HUES48 (cell line): ENCODE measurements at regions not wholly inside any gene's neighbourhood (a gene's known extent, or its start where the extent isn't known, plus 50 kb on each side); places are given as distances from the start of the nearest gene placed in this dataset.
"Not testable (repeated sequence)": the region's sequence is repeated elsewhere in the genome, so short reads cannot be mapped to it uniquely, and the experiment has no call there.

Experiments used
- H3K27ac ChIP-seq: one replicate; pipeline ENCODE4 v1.7.0; 2013; ENCODE audit warnings: low read depth, low read length, inconsistent platforms
- H3K27me3 ChIP-seq: 2 replicates; pipeline ENCODE4 v1.6.1; 2013; ENCODE audit warnings: mild to moderate bottlenecking, low read length; ENCODE audit not compliant: control insufficient read depth, insufficient read depth
- H3K36me3 ChIP-seq: 2 replicates; pipeline ENCODE4 v1.6.1; 2013; ENCODE audit warnings: low read length; ENCODE audit not compliant: control insufficient read depth, insufficient read depth
- H3K4me1 ChIP-seq: 2 replicates; pipeline ENCODE4 v1.6.1; 2013; ENCODE audit warnings: mild to moderate bottlenecking, low read length; ENCODE audit not compliant: control insufficient read depth, insufficient read depth
- H3K4me3 ChIP-seq: 2 replicates; pipeline ENCODE4 v1.5.1; 2013; ENCODE audit warnings: mild to moderate bottlenecking, low read depth, low read length
- H3K9ac ChIP-seq: 2 replicates; pipeline ENCODE4 v1.6.1; 2013; ENCODE audit warnings: mild to moderate bottlenecking, low read depth, low read length, moderate library complexity
- H3K9me3 ChIP-seq: 2 replicates; pipeline ENCODE4 v1.6.1; 2013; ENCODE audit warnings: low read length; ENCODE audit not compliant: control insufficient read depth, insufficient read depth

DNA sequence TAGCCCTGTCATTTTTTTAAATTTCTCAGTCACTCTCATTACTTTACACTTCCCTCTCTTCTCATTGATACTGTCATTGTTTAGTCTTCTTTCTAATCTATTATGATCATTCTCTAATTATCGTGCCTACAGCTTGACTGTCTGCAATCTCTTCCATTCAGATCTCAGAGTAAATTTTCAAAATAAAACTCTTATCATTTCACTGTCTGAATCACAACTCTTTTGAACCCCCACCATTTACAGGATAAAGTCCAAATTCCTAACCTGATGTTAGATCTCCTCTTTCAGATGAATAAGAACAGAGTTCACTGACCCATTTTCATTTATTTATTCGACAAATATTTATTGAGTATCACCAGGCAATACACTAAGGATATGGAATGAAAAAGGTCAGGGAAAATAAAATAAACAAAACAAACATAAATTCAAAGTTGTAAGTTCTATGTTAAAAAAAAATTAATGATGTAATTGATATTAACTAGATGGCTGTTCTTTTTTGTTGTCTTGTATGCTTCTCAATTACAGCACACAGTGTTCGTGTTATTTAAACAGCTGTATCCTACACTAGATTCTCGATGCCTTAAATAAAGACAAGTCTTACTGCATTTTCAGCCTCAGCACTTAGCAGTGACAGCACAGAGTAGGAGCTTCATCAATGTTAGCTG is 631.0 kb downstream of the IRS1 start:
- Histone ChIP-seq H3K4me3 (no peak overlapping the region), H3K9ac (no peak overlapping the region), H3K9me3 (no peaks in the 10 kb centered on the region), H3K36me3 (no peaks in the 10 kb centered on the region), H3K4me1 (peaks cover 10% of the 10 kb centered on the region), H3K27me3 (no peaks in the 10 kb centered on the region), H3K27ac (no peak overlapping the region)

DNA sequence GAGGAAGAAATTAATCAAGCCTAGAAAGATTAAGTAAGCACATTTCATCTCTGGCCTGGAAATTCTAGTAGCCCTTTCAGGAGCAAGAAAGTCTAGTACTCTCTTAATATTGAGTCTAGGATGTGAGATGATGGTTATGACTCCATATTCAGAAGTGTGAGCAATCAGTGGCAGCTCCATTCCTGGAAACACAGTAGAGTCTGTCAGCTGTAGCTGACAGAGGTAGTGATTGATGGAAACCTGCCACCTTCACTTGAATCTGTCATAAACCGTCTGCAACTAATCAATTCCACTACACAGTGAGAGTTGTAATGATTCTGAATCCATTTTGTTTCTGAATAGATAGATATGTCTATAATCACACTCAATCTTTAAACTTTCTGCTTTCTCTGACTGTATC is 635.1 kb downstream of the IRS1 start:
- H3K4me1 ChIP-seq, result peaks cover 20% of the 10 kb centered on the region
- H3K27me3 ChIP-seq, result no peaks in the 10 kb centered on the region
- no peak overlapping the region for H3K27ac ChIP-seq
- H3K36me3 ChIP-seq, result no peaks in the 10 kb centered on the region
- H3K9ac ChIP-seq, result no peak overlapping the region
- H3K9me3 ChIP-seq, result no peaks in the 10 kb centered on the region
- H3K4me3 ChIP-seq, result no peak overlapping the region

DNA sequence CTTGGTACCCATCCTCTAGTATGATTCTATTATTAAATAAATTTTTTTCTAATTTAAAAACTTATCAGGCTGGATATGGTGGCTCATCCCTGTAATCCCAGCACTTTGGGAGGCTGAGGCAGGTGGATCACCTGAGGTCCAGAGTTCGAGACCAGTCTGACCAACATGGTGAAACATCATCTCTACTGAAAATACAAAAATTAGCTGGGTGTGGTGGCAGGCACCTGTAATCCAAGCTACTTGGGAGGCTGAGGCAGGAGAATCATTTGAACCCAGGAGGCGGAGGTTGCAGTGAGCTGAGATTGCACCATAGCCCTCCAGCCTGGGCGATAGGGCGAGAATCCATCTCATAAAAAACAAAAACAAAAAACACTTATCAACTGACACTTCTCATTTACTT is 639.0 kb downstream of the IRS1 start:
- not testable (repeated sequence) for H3K4me3 ChIP-seq, H3K27me3 ChIP-seq, H3K9me3 ChIP-seq, H3K9ac ChIP-seq, H3K36me3 ChIP-seq
- Histone ChIP-seq H3K4me1 (peaks cover 39% of the 10 kb centered on the region), H3K27ac (peak overlapping the region; percentile 84)

DNA sequence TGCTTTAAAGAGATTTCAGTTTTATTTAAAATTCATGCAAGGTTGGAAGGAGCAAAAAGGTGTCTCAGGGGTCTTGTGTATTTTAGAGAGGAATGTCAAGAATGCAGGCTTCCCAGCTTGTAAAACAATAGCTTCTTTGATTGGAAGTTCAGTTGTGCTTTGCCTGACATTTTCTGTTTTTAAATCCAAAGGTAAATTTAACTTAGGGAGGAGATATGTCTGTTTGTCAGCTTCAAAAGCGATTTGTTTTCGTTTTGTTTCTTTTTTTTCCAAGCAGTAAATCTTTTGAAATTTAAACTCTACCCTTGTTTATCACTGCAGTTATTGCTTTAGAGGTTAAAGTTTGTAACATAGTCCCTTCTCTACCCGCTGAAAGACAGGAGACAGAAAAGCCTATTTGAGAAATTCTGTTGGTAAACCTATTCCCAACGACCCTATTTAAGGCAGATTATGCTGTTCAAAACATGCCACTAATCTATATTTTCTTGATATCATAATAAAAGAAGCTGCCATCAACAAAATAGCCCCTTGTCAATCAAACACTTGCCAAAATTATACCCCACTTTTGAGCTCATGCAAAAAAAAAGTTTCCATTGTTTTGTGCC is 639.6 kb downstream of the IRS1 start:
- peak overlapping the region; percentile 37 for H3K4me3 ChIP-seq
- peak overlapping the region; percentile 84 for H3K27ac ChIP-seq
- H3K36me3 ChIP-seq, result no peaks in the 10 kb centered on the region
- H3K9ac ChIP-seq, result no peak overlapping the region
- H3K4me1 ChIP-seq, result peaks cover 45% of the 10 kb centered on the region
- no peaks in the 10 kb centered on the region for H3K9me3 ChIP-seq
- no peaks in the 10 kb centered on the region for H3K27me3 ChIP-seq

DNA sequence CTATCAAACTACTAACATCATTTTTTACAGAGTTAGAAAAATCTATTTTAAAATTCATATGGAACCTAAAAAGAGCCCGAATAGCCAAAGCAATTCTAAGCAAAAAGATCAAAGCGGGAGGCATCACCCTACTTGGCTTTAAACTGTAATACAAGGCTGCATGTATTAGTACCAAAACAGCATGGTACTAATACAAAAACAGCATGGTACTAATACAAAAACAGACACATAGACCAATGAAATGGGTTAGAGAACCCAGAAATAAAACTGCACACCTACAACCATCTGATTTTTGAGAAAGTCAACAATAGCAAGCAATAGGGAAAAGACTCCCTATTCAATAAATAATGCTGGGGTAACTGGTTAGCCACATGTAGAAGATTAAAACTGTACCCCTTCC is 640.7 kb downstream of the IRS1 start:
- Histone ChIP-seq H3K36me3 (no peaks in the 10 kb centered on the region), H3K4me1 (peaks cover 45% of the 10 kb centered on the region), H3K27ac (peak overlapping the region; percentile 84), H3K9me3 (no peaks in the 10 kb centered on the region), H3K27me3 (no peaks in the 10 kb centered on the region), H3K4me3 (no peak overlapping the region), H3K9ac (no peak overlapping the region)

DNA sequence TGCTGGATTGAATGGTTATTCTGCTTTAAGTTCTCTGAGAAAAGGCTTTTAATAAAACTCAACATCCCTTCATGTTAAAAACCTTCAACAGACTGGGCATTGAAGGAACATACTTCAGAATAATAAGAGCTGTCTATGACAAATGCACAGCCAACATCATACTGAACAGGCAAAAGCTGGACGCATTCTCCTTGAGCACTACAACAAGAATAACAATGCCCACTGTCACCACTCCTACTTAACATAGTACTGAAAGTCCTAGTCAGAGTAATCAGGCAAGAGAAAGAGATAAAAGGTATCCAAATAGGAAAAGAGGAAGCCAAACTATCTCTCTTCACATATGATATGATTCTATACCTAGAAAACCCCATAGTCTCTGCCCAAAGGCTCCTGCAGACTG is 641.4 kb downstream of the IRS1 start:
- Histone ChIP-seq H3K9ac (no peak overlapping the region), H3K36me3 (no peaks in the 10 kb centered on the region), H3K4me1 (peaks cover 50% of the 10 kb centered on the region), H3K9me3 (no peaks in the 10 kb centered on the region), H3K27me3 (no peaks in the 10 kb centered on the region), H3K27ac (peak overlapping the region; percentile 2), H3K4me3 (no peak overlapping the region; the same call in 1 of the 2 replicates)

- Histone ChIP-seq H3K4me1 (peaks cover 48% of the 10 kb centered on the region), H3K4me3 (no peak overlapping the region), H3K36me3 (no peaks in the 10 kb centered on the region), H3K9ac (no peak overlapping the region), H3K27ac (no peak overlapping the region), H3K9me3 (no peaks in the 10 kb centered on the region), H3K27me3 (no peaks in the 10 kb centered on the region)
These were observed 644.3 kb downstream of the IRS1 start for GRCh38 chr2:226155093-226155875.

DNA sequence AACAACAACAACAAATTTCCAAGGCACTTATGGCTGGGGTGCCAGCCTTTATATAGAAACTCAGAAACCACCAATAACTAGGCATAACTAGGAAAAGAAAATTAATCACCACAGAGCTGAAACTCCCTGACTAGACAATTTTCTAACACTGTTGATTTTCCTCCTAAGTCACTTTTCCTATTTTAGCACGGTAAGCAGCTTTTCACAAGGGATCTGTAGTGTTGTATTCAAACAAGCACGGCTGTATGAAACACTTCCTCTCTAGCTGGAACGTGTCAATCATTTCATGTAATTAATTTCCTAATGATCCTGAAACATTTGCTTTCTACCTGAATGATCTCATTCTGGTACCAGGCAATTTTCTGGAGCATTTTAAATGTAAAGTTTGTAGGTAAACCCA is 645.0 kb downstream of the IRS1 start:
- Histone ChIP-seq H3K4me3 (no peak overlapping the region), H3K27ac (no peak overlapping the region), H3K9ac (no peak overlapping the region), H3K4me1 (peaks cover 42% of the 10 kb centered on the region), H3K36me3 (no peaks in the 10 kb centered on the region), H3K27me3 (no peaks in the 10 kb centered on the region), H3K9me3 (no peaks in the 10 kb centered on the region)

DNA sequence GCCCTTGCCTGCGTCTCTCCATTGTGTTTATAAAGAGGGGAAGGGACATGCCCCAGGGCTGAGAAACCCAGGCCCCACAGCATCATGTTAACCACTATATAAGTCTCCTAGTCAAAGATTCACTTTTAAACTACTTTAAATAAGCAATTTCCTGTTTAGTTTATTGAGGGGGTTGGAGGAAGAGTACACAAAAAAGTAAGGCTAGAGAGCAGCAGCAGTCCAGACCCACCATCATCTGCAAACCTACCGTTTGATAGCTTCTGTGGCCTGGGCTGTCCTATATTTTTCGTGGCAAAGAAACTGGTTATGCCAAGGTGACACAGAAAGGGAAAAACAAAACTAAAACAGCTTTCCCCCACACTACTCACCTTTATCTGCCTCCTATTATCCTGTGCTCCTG is 646.1 kb downstream of the IRS1 start:
- peaks cover 31% of the 10 kb centered on the region for H3K4me1 ChIP-seq
- no peak overlapping the region for H3K27ac ChIP-seq
- no peaks in the 10 kb centered on the region for H3K36me3 ChIP-seq
- no peak overlapping the region for H3K4me3 ChIP-seq
- no peak overlapping the region for H3K9ac ChIP-seq
- H3K27me3 ChIP-seq, result no peaks in the 10 kb centered on the region
- no peaks in the 10 kb centered on the region for H3K9me3 ChIP-seq

GRCh38 chr2:226151157-226151556 is 648.5 kb downstream of the IRS1 start:
- no peaks in the 10 kb centered on the region for H3K36me3 ChIP-seq
- H3K9me3 ChIP-seq, result no peaks in the 10 kb centered on the region
- no peak overlapping the region for H3K27ac ChIP-seq
- peaks cover 12% of the 10 kb centered on the region for H3K4me1 ChIP-seq
- no peak overlapping the region for H3K4me3 ChIP-seq
- no peak overlapping the region for H3K9ac ChIP-seq
- no peaks in the 10 kb centered on the region for H3K27me3 ChIP-seq

- no peak overlapping the region for H3K4me3 ChIP-seq
- H3K9me3 ChIP-seq, result no peaks in the 10 kb centered on the region
- H3K27ac ChIP-seq, result no peak overlapping the region
- H3K27me3 ChIP-seq, result no peaks in the 10 kb centered on the region
- no peak overlapping the region for H3K9ac ChIP-seq
- H3K4me1 ChIP-seq, result no peaks in the 10 kb centered on the region
- no peaks in the 10 kb centered on the region for H3K36me3 ChIP-seq
These were observed 656.5 kb downstream of the IRS1 start for GRCh38 chr2:226143091-226143490.
